ENCODE measurements at regions not wholly inside any gene's neighbourhood (a gene's known extent, or its start where the extent isn't known, plus 50 kb on each side); places are given as distances from the start of the nearest gene placed in this dataset.
A peak's percentile ranks its signal among the peaks of the same experiment; 100 is the strongest.
"Not testable (repeated sequence)": the region's sequence is repeated elsewhere in the genome, so short reads cannot be mapped to it uniquely, and the experiment has no call there.

DNA sequence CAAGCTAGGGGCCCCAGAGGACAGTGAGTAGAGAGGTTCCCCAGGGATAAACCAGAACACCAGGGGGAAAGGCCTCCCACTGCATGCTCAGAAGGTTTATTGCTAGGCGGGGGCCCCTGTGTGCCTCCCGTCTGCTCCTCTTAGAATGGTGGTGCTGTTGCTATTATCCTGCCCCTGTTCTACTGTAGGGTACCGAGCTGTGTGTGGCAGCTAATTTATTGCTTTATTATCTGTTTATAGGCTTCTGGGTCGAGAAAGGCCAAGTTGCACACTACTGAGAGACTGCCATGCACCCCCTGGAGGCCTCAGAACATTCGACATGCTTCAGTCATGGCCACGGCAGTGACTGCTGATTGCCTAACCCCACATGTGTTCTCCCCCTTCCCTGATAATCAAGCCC is 373.6 kb downstream of the ANAPC1 start:
- DNase-seq, result not testable (repeated sequence)

DNA sequence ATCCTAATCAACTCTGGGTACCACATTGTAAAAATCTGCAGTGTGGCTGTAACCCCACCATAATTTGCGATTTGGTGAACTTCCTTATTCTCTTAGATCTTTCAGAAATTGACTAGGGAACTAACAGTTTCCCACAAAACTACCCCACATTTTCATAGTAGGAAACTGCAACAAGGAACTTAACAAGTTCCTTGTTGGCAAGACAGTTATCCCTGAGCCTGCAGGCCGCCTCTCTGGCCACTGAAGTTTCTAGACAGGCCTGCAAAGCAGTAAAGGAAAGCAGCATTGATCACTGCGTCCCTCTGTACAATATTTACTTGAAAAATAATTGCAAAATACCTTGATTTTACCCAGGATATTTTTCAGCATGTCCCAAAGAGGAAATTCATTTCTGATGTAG is 372.9 kb downstream of the ANAPC1 start:
- not testable (repeated sequence) for DNase-seq

DNA sequence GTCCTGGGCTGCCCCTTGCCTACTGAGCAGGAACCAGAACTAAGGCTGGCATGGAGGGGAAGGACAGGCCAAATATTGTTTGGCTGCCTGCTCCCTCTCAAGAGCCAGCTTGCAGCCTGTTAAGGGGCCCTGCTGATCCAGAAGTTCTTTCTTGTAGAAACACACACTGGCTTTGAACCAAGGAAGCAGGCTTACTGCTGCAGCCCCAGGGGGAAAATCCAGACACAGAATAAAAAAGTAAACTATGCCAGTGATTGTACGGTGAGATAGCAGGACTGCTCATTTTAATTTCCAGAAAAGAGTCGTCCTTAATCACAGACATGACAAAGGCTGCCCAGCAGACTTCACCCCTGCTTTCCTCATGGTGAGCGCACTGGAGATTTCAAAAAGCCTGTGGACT is 371.6 kb downstream of the ANAPC1 start:
- DNase-seq, result not testable (repeated sequence)

DNA sequence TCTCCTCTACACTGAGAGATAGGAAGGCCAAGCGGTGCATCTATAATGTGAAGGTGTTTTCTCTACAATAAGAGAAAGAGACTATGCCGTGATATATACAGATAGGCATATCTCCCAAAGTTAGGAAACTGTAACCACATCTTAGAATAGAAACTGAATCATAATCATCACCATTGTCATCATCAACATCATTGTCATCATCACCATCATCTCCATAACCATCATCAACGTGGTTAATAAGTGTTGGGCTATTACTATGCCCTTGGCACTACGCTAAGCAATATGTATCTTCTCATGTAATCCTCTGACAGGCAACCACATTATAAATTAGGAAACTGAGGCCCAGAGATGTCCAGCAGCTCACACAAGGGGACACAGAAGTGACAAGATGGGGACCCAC is 369.9 kb downstream of the ANAPC1 start:
- DNase-seq, result not testable (repeated sequence)

DNA sequence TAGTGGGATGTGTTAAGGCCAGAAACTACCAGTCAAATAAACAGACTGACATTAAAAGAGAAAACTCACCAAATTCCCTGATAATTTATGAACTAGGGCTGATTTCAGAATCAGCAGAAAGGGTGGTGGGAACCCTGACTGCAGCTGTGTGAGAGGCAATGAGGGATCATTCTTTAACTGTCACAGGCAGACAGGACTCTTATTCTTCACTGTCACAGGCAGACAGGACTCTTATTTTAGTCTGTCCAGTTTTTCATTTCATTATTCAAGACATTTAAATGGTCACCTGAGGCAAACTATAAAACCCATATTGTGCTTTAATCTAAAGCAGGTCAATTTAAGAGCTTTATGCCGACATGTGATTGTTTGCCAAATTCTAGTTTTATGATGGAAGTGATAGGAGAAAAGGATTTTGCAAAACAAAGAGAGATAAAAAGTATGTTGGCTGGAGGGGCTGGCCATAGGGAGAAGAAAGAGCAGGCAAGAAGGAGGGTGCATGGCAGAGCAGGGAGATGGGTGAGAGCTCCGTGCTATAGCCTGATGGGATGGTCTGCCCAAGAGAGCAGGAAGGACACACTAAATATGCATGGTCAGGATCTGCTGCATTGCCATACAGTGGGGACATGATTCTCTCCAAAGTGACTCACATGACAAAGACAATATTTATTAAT is 366.8 kb downstream of the ANAPC1 start:
- not testable (repeated sequence) for DNase-seq

DNA sequence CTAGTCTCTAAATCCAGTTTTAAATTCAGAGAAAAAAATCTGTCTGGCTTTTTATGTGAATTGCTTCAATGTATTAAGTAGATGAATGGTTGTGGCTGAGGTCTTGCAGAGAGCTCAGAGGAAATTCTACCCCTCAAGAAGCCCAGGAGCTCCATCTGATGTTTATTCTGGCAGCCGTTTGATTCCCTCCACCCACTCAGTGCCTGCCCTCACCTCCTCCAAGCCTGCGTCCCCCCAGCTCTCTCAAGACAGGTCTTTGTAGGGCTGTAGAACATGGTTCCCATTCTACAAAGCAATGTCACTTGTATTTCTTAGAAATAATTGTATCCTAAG is 366.3 kb downstream of the ANAPC1 start:
- DNase-seq, result not testable (repeated sequence)

DNA sequence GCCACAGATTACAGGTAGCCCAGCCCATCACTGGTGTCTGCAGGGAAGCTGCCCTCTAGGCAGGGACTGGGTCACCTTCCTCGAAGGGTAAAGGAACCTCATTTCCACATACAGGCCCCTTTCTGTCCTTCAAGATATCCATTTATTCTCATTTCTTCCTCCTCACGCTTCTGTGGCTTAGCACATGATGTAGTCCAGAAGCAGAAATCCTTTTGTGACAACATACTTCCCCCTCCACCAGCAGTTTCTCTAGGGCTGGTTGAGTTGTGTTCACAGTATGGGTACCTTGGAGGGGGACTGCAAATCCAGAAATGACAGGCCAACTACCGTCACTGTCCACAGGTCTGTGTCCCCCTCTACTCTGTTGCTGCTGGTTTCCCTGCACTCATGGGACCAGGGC is 364.9 kb downstream of the ANAPC1 start:
- peak; percentile 52 to 56 for DNase-seq

DNA sequence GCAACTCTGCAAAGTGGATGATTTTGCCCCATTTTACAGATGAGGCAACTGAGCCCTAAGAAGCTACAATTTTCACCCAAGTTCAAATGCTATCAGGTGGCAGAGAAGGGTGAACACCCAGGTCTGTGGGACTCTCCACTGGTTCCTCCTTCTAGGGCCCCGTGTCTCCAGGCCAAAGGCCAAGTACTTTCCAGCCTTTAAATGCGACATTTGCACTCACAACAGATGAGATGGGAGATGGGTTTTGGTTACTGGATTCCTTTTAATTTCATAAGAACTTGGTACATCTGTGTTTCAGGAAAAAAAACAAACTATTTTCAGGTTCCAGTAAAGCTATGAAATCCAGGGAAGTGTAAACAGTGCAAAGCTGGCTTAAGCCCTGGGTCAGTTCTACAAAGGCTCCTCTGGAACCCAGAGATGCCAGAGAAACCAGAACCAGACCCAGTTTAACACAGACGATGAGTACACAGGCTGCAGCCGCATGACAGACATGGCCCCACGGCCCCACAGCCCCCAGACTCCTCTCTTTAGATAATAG is 361.7 kb downstream of the ANAPC1 start:
- peak; percentile 7 to 31 for DNase-seq

DNA sequence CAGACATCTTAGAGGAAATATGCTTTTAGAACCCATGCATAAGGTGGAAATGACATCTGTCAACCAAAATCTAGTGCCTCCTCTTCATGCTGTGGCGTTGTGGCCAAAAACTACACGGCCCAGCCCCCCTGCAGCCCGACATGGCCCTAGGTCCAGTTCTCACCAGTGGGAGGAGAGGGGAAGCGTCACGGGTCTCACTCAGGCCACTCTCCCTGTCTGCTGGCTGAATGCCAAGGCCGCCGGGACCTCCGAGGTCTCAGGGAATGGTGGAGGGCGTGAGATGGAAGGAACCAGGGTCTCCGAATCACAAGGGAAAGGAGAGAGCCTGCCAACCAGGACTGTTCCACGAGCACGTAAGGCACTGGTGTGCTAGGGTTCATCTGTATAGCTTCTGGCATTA is 361.0 kb downstream of the ANAPC1 start:
- no peak for DNase-seq

DNA sequence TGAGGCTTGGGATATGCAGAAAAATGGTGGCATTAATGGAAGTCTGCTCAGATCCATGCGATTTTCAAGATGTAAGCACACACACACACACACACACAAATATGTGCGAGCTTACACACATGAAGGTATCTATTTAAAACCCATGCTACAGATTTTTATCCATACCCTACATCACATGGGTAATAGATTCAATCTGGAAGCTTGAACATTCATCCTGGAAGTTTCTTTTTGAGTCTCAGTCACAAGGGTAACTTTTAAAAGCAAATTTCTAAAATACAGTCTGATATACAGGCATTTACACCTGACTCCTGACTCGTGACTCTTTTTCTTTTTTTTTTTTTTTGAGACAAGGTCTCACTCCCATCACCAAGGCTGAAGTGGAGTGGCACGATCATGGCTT is 359.0 kb downstream of the ANAPC1 start:
- DNase-seq, result not testable (repeated sequence)

DNA sequence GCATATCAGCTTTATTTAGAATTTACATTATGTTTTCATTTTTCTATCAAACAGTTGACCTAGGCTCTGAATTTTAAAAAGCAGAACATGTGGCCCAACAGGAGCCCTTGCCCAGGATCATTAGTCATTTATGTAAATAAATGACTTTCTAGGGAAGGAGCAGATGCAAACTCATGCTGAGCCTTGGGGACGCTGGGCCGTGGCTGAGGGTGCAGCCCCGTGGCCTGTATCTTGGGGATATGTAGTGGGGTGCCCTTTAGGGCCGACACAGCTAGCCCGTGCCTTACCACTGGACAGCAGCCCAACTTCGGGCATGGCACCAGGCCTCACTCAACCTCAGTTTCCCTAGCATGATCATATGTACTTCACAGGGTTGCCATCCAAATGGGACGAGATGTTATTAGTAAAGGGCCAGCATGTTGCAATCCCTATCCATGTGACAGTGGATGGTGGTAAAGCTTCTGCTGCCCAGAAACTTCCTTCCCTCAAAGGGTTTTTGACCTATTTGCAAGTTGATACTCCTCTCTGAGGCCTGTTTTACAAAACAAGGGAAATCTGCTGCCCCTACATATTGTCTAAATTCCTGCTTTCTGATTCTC is 357.9 kb downstream of the ANAPC1 start:
- DNase-seq, result peak; percentile 36 to 53

DNA sequence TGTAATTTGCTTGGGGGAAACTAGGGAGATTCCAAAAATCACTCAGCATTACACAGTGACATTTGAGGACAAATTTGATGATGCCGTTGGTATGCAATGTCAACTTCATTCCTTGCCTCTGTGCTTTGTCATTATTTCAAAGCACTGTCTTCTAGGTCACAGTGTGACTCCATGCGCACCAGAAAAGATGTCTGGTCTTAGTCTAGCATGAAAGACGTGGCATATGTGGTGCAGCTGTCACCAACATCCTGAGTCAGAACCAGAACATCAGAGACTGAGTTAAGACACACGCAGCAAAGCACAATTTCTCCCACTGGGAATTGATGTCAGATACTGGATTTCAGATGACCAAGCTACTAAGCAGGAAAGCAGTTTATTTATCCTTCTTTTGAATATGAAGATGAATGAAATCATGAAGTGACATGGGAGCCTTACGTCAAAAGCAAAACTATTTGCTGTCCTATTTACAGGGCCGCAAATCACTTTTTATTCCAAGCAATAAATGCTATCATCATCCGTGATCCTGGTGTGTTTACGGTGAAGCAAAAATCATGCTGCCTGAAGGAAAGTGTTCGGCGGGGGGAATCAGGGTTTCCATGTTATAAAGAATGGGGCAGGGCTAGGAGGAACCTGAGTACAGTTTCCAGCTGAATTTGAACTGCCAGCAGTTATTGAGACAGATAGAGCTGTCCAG is 356.1 kb downstream of the ANAPC1 start:
- not testable (repeated sequence) for DNase-seq

DNA sequence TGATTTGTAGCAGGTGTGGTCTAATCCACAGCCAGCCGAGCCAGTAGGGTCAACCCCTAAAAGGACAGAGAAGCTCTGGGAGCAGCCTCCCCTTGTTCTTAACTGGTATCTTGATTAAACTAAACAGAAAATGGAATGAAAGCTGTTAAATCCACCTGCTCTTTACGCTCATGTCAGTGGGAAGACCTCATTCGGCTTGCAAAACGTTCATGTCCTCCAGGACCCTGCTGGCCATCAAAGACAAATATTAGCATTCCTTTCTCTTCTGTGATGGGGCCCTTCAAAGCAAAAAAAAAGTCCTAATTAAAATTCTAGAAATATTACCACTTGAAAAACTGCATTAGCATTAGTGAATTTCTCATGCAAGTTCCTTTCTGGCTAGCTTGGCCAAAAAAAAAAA is 355.0 kb downstream of the ANAPC1 start:
- not testable (repeated sequence) for DNase-seq

DNA sequence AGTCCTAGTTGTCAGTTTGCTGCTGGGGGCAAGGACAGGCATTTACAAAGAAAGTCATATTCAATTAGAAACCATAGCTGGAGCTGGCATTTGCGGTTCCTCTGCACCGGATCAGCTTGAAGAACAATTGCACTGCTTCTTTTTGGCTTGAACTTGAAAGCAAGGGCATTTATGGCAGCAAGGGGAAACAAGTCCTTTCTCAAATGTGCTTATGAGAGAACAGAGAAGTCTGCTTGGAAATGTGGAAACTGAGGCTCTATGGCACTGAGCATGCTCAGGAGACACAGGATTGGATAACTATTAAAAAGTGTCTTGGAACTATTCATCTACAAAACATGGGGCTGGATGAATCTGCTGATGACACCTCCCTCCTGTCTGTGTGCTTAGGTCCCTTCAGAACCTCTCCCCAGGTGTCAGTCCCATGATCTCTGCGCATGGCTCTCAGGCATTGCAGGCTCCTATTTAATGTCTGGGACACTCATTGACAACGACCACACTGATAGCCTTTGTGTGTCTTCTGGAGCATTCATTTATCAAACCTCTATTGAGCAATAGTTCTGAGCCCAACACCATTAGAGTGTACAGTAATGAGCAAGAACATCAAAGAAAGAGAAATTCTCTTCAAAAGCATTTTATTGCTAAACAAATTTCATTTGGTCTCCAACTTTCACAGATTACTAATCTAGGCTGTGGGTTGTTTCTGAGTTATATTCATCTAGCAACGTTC is 353.6 kb downstream of the ANAPC1 start:
- not testable (repeated sequence) for DNase-seq

DNA sequence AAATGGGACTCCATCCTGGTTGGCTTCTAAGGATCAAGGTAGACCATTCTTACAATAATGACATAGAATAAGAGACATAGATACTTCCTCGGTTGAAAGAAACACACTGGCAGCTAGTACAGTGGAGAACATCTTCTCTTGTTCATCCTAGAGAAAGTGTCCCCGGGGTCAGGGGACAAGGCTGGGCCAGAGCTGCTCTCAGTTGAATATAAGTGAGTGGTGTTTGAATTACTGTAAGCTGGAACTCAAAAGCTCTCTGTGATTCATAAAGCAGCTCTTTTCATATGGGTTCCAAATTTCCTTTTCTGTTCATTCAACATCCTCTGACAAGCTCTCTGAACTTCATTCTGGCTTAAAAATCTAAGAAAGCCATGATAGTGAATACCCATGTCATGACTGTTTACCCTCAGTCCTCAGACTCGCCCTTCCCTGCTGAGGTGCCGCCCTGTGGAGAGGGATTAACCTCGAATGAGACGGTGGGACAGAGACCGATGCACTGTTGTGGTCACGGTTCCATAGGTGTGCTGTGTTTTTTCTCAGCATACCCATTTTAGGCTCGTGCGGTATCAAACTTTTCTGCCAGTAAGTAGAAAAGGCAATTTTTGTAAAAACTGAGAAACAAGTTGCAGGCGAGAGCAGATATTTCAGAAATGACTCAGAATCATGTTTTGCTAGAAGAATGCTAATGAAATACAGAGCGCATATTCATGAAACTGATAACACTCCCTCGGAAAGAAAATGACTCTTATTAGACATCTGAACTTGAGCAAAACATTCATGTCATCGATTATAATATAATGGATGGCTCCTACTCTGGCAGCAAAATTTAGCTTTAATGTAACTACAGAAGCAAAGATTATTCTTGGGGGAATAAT is 351.1 kb downstream of the ANAPC1 start:
- DNase-seq, result not testable (repeated sequence)

DNA sequence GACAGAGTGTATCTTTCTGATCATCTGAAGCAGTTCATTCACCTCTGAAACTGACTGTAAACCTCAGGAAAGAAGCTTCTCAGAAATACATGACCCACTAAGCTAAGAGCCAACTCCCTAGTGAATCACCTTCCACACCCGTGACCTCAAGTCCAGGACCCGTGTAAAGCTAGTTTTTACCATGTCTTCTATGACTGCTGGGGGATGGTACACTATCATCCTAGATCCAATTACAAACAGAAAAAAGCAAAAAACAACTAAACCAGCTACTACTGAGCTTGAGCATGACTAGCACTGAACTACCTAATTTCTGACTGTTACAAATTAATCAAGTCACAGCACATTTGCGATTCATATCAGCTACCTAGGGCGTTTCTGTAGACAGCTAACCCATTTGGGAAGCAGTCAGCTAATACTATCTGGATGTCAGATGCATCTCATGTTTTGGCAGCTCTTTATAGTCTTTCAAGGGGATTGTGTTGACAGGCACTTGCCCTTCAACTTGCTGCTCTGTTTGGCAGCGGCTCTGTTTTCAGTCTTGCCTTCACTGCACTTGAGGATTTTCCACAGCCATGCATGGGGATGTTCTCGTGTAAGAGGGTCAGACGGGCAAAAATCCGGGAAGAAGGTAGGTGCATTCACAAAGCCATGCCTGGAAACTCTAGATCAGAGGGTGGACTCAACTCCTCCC is 350.3 kb downstream of the ANAPC1 start:
- DNase-seq, result not testable (repeated sequence)

DNA sequence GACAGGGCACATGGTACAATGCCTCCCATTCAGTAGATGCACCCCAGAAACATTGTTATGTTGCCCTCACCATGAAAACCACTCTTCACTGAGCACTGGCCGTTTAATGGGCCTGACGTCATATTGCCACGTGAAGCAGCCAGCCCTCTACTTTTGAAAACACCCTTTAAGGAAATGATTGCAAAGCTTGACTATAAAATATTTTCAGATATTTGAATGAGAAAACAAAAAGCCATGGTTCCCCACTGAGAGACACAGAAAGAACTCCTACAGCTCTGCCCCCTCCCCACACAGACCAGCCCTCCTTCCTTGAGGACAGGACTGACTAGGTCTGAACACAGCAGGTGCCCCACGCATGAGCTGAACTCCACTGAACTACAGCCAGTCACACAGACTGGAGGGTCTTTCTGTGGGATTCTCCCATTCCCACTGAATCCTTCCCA is 349.1 kb downstream of the ANAPC1 start:
- peak in 1 of 2 donors; percentile 14 for DNase-seq

DNA sequence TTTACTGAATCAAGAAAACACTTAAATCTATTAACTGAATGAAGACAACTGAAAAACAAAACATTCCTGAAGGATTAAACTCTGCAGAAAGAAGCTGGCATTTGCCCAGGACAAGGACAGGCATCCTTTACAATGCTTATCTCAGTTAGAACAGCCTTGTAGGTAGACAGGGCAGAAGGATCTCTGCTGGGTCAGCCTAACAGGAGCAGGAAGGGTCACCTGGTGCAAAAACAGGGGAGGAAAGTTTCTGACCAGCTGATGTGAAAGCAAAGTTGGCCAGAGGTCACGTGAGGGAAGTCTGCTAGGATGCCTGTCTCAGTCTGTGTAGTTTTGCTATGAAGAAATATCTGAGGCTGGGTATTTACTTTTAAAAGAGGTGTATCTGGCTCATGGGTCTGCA is 348.6 kb downstream of the ANAPC1 start:
- DNase-seq, result no peak

DNA sequence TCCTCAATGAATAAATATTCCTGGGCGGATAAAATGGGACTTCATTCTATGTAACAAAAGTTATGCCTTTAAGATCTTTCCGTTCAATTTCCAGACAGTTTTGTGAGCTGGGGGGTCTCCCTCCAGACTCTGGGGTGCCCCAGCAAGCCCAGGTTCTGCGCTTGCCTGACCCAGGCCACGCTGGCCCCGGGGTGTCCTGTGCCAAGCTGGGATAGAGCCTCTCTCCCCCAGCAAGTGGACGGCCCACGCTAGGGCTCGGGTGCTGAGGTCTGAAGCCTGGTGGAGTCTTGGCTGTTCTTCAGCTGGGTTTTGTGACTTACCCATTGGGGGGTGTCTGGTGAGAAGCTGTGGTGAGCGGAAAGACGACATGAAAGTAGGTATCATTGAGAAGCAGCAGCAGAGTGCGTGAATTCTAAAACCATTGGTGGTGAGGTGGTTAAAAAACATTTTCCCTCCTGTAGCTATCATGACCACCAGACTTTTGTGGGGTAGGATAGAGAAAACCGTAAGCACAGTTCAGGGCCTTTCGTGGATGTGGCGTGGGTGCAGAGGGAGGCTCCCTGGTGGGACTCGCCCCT is 346.8 kb downstream of the ANAPC1 start:
- no peak for DNase-seq

DNA sequence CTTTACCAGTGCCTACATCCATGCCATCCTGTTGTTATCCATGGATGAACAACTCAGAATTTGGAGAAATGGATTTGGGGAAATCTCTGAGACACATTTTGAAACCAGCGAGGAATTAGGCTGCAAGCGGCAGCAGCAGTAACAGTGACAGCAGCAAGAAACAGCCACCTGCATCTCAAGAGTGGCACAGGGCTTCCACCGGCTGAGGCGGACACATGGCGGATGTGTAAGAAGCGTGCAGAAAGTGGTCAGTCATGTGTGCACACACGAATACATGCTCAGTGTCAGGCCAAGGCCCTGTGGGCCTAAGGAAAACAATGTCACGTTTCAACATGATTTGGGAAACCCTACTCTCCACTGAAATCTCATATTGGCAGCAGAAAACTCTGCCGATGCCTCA is 344.0 kb downstream of the ANAPC1 start:
- not testable (repeated sequence) for DNase-seq

DNA sequence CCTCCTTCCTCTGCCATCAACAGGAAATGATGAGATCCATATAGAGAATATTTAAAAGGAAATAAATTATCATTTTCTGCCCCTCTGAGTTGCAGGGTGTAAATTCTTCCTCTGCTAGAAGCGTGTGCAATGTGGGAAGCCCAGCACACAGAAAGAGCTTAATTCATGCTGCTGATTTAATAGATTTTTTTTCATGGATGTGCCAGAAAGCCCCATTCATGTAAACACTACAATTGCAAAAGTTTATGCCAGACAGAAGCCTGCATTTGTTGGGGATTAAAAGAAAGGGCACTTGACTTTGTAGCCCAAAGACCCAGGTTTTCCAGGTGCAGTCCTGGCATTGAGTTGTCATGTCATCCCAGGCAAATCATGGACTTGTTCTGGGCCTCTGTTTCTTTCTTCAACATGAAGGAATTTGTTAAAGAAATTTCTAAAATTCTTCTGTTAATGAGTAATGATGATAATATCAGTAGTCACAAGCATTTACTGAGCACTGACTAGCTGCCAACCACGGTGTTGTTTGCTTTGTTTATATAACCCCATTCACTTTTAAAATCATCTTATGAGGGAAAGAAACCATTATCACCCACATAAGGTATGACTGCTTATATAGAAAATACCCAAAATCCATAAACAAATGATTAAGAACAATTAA is 341.7 kb downstream of the ANAPC1 start:
- DNase-seq, result not testable (repeated sequence)
